A673 (cell line): ENCODE measurements at regions not wholly inside any gene's neighbourhood (a gene's known extent, or its start where the extent isn't known, plus 50 kb on each side); places are given as distances from the start of the nearest gene placed in this dataset.

Source experiments
- EZH2 ChIP-seq: fragments of 200-600 bp; sonication (generic); IDR thresholded peaks from 2 replicates; pipeline ENCODE4 v1.6.1; 2017; ENCODE audit warnings: borderline replicate concordance, low read depth, mild to moderate bottlenecking, mixed read lengths, antibody characterized with exemption, low read length; ENCODE audit not compliant: poor library complexity, severe bottlenecking
- TF ChIP-seq, protein P1 (sequence below): fragments of 300-800, 200-600 bp; sonication (generic); conservative IDR thresholded peaks from 2 replicates; pipeline ENCODE4 v1.5.1; 2017; ENCODE audit warnings: low read depth, mild to moderate bottlenecking, antibody characterized with exemption, low read length, moderate library complexity, mixed read lengths

DNA sequence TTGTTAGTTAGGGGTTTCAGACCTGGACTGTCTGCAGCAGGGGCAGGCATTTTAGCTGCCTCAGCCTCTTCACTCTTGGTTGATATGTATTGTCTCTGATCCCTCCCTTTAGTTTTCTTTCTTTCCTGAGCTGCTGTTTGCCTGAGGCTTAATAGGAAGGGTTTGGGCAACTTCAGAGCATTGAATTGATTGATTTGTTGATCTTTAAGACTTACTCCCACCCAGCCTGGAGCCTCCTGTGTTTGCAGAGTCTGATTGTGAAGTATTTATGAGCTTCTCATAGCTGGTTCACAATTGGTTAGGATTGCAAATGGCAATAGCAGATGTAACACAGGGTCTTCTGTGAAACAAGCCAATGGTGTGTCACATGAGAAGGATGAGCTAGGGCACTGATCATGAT is 671.8 kb upstream of the SEMA6A start:
- TF ChIP-seq, protein P1, sequence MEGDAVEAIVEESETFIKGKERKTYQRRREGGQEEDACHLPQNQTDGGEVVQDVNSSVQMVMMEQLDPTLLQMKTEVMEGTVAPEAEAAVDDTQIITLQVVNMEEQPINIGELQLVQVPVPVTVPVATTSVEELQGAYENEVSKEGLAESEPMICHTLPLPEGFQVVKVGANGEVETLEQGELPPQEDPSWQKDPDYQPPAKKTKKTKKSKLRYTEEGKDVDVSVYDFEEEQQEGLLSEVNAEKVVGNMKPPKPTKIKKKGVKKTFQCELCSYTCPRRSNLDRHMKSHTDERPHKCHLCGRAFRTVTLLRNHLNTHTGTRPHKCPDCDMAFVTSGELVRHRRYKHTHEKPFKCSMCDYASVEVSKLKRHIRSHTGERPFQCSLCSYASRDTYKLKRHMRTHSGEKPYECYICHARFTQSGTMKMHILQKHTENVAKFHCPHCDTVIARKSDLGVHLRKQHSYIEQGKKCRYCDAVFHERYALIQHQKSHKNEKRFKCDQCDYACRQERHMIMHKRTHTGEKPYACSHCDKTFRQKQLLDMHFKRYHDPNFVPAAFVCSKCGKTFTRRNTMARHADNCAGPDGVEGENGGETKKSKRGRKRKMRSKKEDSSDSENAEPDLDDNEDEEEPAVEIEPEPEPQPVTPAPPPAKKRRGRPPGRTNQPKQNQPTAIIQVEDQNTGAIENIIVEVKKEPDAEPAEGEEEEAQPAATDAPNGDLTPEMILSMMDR: no peak
- TF ChIP-seq EZH2: no peak
